IMR-90 (cell line): ENCODE measurements at regions not wholly inside any gene's neighbourhood (a gene's known extent, or its start where the extent isn't known, plus 50 kb on each side); places are given as distances from the start of the nearest gene placed in this dataset.

Source experiments
- ATAC-seq: fragments of 200-7000 bp; cut with Tn5 transposase; 2 replicates; pipeline ENCODE4 v1.9.1; 2020; ENCODE audit warnings: low read depth, mild to moderate bottlenecking, moderate library complexity
- BruUV-seq: library from RNA; stranded (reverse); fragments of 400-500 nt; replicated peaks from 2 replicates; lab custom pipeline; 2021; lab: Mats Ljungman, UMichigan
- CTCF ChIA-PET: fragments of 300-600 bp; formaldehyde crosslinking; extraction: SDS; loops from one replicate; lab custom pipeline; 2021; ENCODE audit warnings: antibody characterized with exemption; lab: Yijun Ruan, JAX
- POLR2A ChIA-PET: fragments of 300-600 bp; sonication (Branson Sonifier 250); formaldehyde crosslinking; loops from one replicate; lab custom pipeline; 2022; ENCODE audit warnings: antibody characterized with exemption; ENCODE audit not compliant: unreplicated experiment; lab: Charles Lee
- DNase-seq: peaks from one replicate; pipeline ENCODE4 v3.0.0; 2013
- H2AFZ ChIP-seq: replicated peaks from 2 replicates; pipeline ENCODE3; 2013; ENCODE audit warnings: low read length, mild to moderate bottlenecking; ENCODE audit not compliant: poor library complexity
- H2AK5ac ChIP-seq: 2 replicates; pipeline ENCODE4 v1.6.1; 2013; ENCODE audit warnings: low read depth, low read length, inconsistent platforms
- H2AK9ac ChIP-seq: replicated peaks from 2 replicates; pipeline ENCODE3; 2013; ENCODE audit warnings: mild to moderate bottlenecking, low read depth, low read length, moderate library complexity; ENCODE audit not compliant: poor library complexity
- H2BK120ac ChIP-seq: 2 replicates; pipeline ENCODE4 v1.6.1; 2013; ENCODE audit warnings: low read depth, low read length, inconsistent platforms
- H2BK15ac ChIP-seq: 3 replicates; pipeline ENCODE4 v1.6.1; 2013; ENCODE audit warnings: low read depth, low read length, inconsistent platforms
- H2BK20ac ChIP-seq: 2 replicates; pipeline ENCODE4 v1.6.1; 2013; ENCODE audit warnings: low read depth, mild to moderate bottlenecking, inconsistent platforms, low read length, moderate library complexity
- H2BK5ac ChIP-seq: 2 replicates; pipeline ENCODE4 v1.6.1; 2013; ENCODE audit warnings: mild to moderate bottlenecking, low read depth, low read length, inconsistent platforms; ENCODE audit not compliant: poor library complexity, severe bottlenecking
- H3K14ac ChIP-seq: replicated peaks from 2 replicates; pipeline ENCODE4 v1.6.1; 2013; ENCODE audit warnings: low read depth, low read length, inconsistent platforms
- H3K18ac ChIP-seq: 2 replicates; pipeline ENCODE4 v1.6.1; 2013; ENCODE audit warnings: low read depth, low read length, control low read depth
- H3K23ac ChIP-seq: 2 replicates; pipeline ENCODE4 v1.6.1; 2013; ENCODE audit warnings: low read depth, low read length, inconsistent platforms
- H3K27ac ChIP-seq: 2 replicates; pipeline ENCODE4 v1.5.1; 2013; ENCODE audit warnings: mild to moderate bottlenecking, control low read depth, low read length; ENCODE audit not compliant: insufficient read depth
- H3K27me3 ChIP-seq: 2 replicates; pipeline ENCODE4 v1.6.1; 2013; ENCODE audit warnings: low read length; ENCODE audit not compliant: control insufficient read depth, insufficient read depth
- H3K36me3 ChIP-seq: 2 replicates; pipeline ENCODE4 v1.6.1; 2013; ENCODE audit warnings: low read length, mixed read lengths; ENCODE audit not compliant: control insufficient read depth, insufficient read depth
- H3K4ac ChIP-seq: 2 replicates; pipeline ENCODE4 v1.6.1; 2013; ENCODE audit warnings: low read depth, low read length, inconsistent platforms
- H3K4me1 ChIP-seq: 2 replicates; pipeline ENCODE4 v1.6.1; 2013; ENCODE audit warnings: low read length, mixed read lengths; ENCODE audit not compliant: control insufficient read depth, insufficient read depth
- H3K4me2 ChIP-seq: 2 replicates; pipeline ENCODE4 v1.6.1; 2013; ENCODE audit warnings: low read depth, mild to moderate bottlenecking, control low read depth, low read length, moderate library complexity
- H3K4me3 ChIP-seq: 2 replicates; pipeline ENCODE4 v1.5.1; 2013; ENCODE audit warnings: low read depth, mild to moderate bottlenecking, control low read depth, low read length, moderate library complexity; ENCODE audit not compliant: insufficient read depth
- H3K56ac ChIP-seq: 2 replicates; pipeline ENCODE4 v1.6.1; 2013; ENCODE audit warnings: low read length, inconsistent platforms; ENCODE audit not compliant: insufficient read depth; ENCODE audit errors: extremely low read depth
- H3K79me1 ChIP-seq, 2 experiments: 2 replicates each; pipeline ENCODE4 v1.6.1; 2013; ENCODE audit warnings: low read length in 2 of 2, inconsistent platforms in 1 of 2, low read depth in 1 of 2
- H3K9ac ChIP-seq: 2 replicates; pipeline ENCODE4 v1.6.1; 2013; ENCODE audit warnings: low read depth, low read length, control low read depth
- H3K9me1 ChIP-seq: 2 replicates; pipeline ENCODE4 v1.6.1; 2013; ENCODE audit warnings: low read length, inconsistent platforms; ENCODE audit not compliant: insufficient read depth
- H3K9me3 ChIP-seq: 2 replicates; pipeline ENCODE4 v1.6.1; 2013; ENCODE audit warnings: low read length; ENCODE audit not compliant: control insufficient read depth, insufficient read depth
- H4K20me1 ChIP-seq: 2 replicates; pipeline ENCODE4 v1.6.1; 2013; ENCODE audit warnings: low read length, inconsistent platforms; ENCODE audit not compliant: insufficient read depth
- H4K5ac ChIP-seq: 2 replicates; pipeline ENCODE4 v1.6.1; 2013; ENCODE audit warnings: mild to moderate bottlenecking, low read depth, low read length, control low read depth
- H4K8ac ChIP-seq, 2 experiments: 2 replicates each; pipeline ENCODE4 v1.6.1; 2013; ENCODE audit warnings: low read depth in 2 of 2, low read length in 2 of 2, control low read depth in 1 of 2, inconsistent platforms in 1 of 2
- H4K91ac ChIP-seq: 2 replicates; pipeline ENCODE4 v1.6.1; 2013; ENCODE audit warnings: low read depth, low read length, inconsistent platforms; ENCODE audit not compliant: insufficient read depth
- BHLHE40 ChIP-seq: fragments of 150-350 bp; IDR thresholded peaks from 2 replicates; pipeline ENCODE4 v1.6.1; 2016; ENCODE audit warnings: mild to moderate bottlenecking, low read depth, low read length
- CEBPB ChIP-seq: IDR thresholded peaks from 2 replicates; pipeline ENCODE4 v1.6.1; 2012; ENCODE audit warnings: low read depth, low read length, improper control_type of control experiment
- CHD1 ChIP-seq: IDR thresholded peaks from 2 replicates; pipeline ENCODE4 v1.6.1; 2012; ENCODE audit warnings: low read depth, low read length, improper control_type of control experiment
- FOS ChIP-seq: fragments of 150-350 bp; IDR thresholded peaks from 2 replicates; pipeline ENCODE4 v1.6.1; 2016; ENCODE audit warnings: low read depth, low read length
- MAFK ChIP-seq: IDR thresholded peaks from 2 replicates; pipeline ENCODE4 v1.6.1; 2012; ENCODE audit warnings: low read depth, low read length, improper control_type of control experiment
- MAZ ChIP-seq: IDR thresholded peaks from 2 replicates; pipeline ENCODE4 v1.6.1; 2012; ENCODE audit warnings: low read depth, mild to moderate bottlenecking, low read length, improper control_type of control experiment, moderate library complexity, borderline replicate concordance
- MXI1 ChIP-seq: IDR thresholded peaks from 2 replicates; pipeline ENCODE4 v1.6.1; 2012; ENCODE audit warnings: low read depth, mild to moderate bottlenecking, low read length, moderate library complexity, borderline replicate concordance
- NFE2L2 ChIP-seq: fragments of 150-350 bp; IDR thresholded peaks from 2 replicates; pipeline ENCODE4 v1.6.1; 2016; ENCODE audit warnings: low read depth, mild to moderate bottlenecking, low read length
- POLR2A ChIP-seq: IDR thresholded peaks from 2 replicates; pipeline ENCODE4 v1.6.1; 2012; ENCODE audit warnings: mild to moderate bottlenecking, low read depth, low read length
- RAD21 ChIP-seq: IDR thresholded peaks from 2 replicates; pipeline ENCODE4 v1.6.1; 2012; ENCODE audit warnings: low read length, improper control_type of control experiment
- RCOR1 ChIP-seq: IDR thresholded peaks from 2 replicates; pipeline ENCODE4 v1.6.1; 2012; ENCODE audit warnings: mild to moderate bottlenecking, low read length, improper control_type of control experiment; ENCODE audit not compliant: insufficient replicate concordance
- RFX5 ChIP-seq: IDR thresholded peaks from 2 replicates; pipeline ENCODE4 v1.8.0; 2012; ENCODE audit warnings: low read depth, mild to moderate bottlenecking, low read length, moderate library complexity
- SMC3 ChIP-seq: fragments of 150-350 bp; IDR thresholded peaks from 2 replicates; pipeline ENCODE4 v1.6.1; 2016; ENCODE audit warnings: low read depth, mild to moderate bottlenecking, antibody characterized with exemption, low read length, moderate library complexity
- whole genome bisulfite sequencing, 2 experiments: methylation state at CpG; one replicate each; pipeline versions ENCODE4 v1.1.5 to v1.1.7; 2013; ENCODE audit warnings: missing lambda C conversion rate in 2 of 2; ENCODE audit not compliant: insufficient read length in 1 of 2; ENCODE audit errors: extremely low coverage in 2 of 2; 5-methylcytosine and 5-hydroxymethylcytosine counted together
- dilution Hi-C: fragments of 300-500 bp; cut with HindIII; formaldehyde crosslinking; loops from one replicate; pipeline ENCODE4 v1.14.3; 2018; ENCODE audit warnings: low sequenced_read_pairs; ENCODE audit not compliant: unreplicated experiment
- in situ Hi-C: fragments of 300-500 bp; cut with MboI; formaldehyde crosslinking; loops from 3 replicates; pipeline ENCODE4 v1.14.3; 2019; ENCODE audit warnings: low sequenced_read_pairs, inconsistent platforms, mixed read lengths
- intact Hi-C: fragments of 100-400 bp; cut with micrococcal nuclease; formaldehyde crosslinking; loops from 2 replicates; pipeline ENCODE4 v1.10.0; 2022
- TF ChIP-seq, protein P1 (sequence below): fragments of 150-350 bp; IDR thresholded peaks from 2 replicates; pipeline ENCODE4 v1.6.1; 2017; ENCODE audit warnings: mild to moderate bottlenecking, antibody characterized with exemption, low read length, low read depth
- TF ChIP-seq, protein P2 (sequence below): conservative IDR thresholded peaks from 2 replicates; pipeline ENCODE4 v1.5.1; 2012; ENCODE audit warnings: mild to moderate bottlenecking, low read depth, low read length, improper control_type of control experiment
- TF ChIP-seq, protein P3 (sequence below): fragments of 150-350 bp; IDR thresholded peaks from 2 replicates; pipeline ENCODE4 v1.6.1; 2016; ENCODE audit warnings: low read depth, mild to moderate bottlenecking, low read length, moderate library complexity, borderline replicate concordance

DNA sequence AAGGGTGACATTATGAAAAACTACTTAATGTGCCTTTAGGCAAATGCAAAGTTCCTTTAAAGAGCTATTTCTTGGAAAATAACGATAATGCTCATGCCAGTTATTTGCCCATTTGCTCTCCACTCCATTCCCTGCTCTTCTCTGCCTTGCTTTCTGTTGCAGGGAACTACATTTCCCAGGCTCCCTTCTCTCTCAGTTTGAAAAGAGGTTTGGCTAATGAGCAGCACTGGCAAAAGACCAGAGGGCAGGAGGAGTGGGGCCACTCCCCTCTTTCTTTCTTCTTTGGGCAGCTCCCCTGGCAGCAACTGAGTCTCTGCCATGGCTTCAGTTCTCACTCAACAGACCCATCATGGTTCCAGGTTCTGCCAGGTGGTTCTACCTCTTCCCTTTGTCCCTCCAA is 130.5 kb downstream of the RWDD3 start:
- H3K9ac ChIP-seq = no peak overlapping the region

More for the DNA sequence above, 130.5 kb downstream of the RWDD3 start:
- no peaks in the 10 kb centered on the region for H3K9me3 ChIP-seq
- H3K36me3 ChIP-seq = no peaks in the 10 kb centered on the region
- no peak overlapping the region for H2BK15ac ChIP-seq
- H2BK20ac ChIP-seq = no peak overlapping the region
- intact Hi-C loops = no loop called here
- ChIA-PET CTCF (no interaction called here), POLR2A (no interaction called here)
- H3K27me3 ChIP-seq = no peaks in the 10 kb centered on the region
- in situ Hi-C loops = no loop called here
- no peak overlapping the region for H4K91ac ChIP-seq
- H2BK5ac ChIP-seq = no peak overlapping the region
- no peak overlapping the region for H2AK5ac ChIP-seq
- H4K20me1 ChIP-seq = no peaks in the 10 kb centered on the region
- no peak overlapping the region for H3K4me2 ChIP-seq
- H2AFZ ChIP-seq = no peak overlapping the region
- no peaks in the 10 kb centered on the region for H3K79me1 ChIP-seq
- ATAC-seq (no peak), DNase-seq (no peak)
- no peak overlapping the region for H2BK120ac ChIP-seq
- H4K5ac ChIP-seq = no peak overlapping the region
- no peaks in the 10 kb centered on the region for H3K9me1 ChIP-seq
- no peak overlapping the region for H3K4ac ChIP-seq
- H3K27ac ChIP-seq = no peak overlapping the region
- dilution Hi-C loops = no loop called here
- TF ChIP-seq MXI1 = no peak
- TF ChIP-seq, protein P1, sequence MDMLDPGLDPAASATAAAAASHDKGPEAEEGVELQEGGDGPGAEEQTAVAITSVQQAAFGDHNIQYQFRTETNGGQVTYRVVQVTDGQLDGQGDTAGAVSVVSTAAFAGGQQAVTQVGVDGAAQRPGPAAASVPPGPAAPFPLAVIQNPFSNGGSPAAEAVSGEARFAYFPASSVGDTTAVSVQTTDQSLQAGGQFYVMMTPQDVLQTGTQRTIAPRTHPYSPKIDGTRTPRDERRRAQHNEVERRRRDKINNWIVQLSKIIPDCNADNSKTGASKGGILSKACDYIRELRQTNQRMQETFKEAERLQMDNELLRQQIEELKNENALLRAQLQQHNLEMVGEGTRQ = no peak
- TF ChIP-seq CHD1 = no peak
- no peak for TF ChIP-seq NFE2L2
- no peak for TF ChIP-seq MAZ
- TF ChIP-seq CEBPB = no peak
- TF ChIP-seq FOS = no peak
- TF ChIP-seq, protein P2, sequence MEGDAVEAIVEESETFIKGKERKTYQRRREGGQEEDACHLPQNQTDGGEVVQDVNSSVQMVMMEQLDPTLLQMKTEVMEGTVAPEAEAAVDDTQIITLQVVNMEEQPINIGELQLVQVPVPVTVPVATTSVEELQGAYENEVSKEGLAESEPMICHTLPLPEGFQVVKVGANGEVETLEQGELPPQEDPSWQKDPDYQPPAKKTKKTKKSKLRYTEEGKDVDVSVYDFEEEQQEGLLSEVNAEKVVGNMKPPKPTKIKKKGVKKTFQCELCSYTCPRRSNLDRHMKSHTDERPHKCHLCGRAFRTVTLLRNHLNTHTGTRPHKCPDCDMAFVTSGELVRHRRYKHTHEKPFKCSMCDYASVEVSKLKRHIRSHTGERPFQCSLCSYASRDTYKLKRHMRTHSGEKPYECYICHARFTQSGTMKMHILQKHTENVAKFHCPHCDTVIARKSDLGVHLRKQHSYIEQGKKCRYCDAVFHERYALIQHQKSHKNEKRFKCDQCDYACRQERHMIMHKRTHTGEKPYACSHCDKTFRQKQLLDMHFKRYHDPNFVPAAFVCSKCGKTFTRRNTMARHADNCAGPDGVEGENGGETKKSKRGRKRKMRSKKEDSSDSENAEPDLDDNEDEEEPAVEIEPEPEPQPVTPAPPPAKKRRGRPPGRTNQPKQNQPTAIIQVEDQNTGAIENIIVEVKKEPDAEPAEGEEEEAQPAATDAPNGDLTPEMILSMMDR = no peak
- TF ChIP-seq SMC3 = no peak
- TF ChIP-seq RCOR1 = no peak
- TF ChIP-seq MAFK = no peak
- TF ChIP-seq, protein P3, sequence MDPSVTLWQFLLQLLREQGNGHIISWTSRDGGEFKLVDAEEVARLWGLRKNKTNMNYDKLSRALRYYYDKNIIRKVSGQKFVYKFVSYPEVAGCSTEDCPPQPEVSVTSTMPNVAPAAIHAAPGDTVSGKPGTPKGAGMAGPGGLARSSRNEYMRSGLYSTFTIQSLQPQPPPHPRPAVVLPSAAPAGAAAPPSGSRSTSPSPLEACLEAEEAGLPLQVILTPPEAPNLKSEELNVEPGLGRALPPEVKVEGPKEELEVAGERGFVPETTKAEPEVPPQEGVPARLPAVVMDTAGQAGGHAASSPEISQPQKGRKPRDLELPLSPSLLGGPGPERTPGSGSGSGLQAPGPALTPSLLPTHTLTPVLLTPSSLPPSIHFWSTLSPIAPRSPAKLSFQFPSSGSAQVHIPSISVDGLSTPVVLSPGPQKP = no peak
- no peak for TF ChIP-seq RFX5
- TF ChIP-seq POLR2A = no peak
- TF ChIP-seq BHLHE40 = no peak
- TF ChIP-seq RAD21 = no peak
- no peak overlapping the region for H3K4me3 ChIP-seq
- H3K23ac ChIP-seq = no peak overlapping the region
- H3K14ac ChIP-seq = no peak overlapping the region
- H3K18ac ChIP-seq = no peak overlapping the region
- no TSS peak for BruUV-seq
- H4K8ac ChIP-seq = no peak overlapping the region
- H3K56ac ChIP-seq = no peak overlapping the region
- no peak overlapping the region for H2AK9ac ChIP-seq
- 20% methylated on average over 1 of the region's 1 CpG; no CpG with 5 or more reads in 1 of the 2 experiments for WGBS, 2 experiments
- H3K4me1 ChIP-seq = no peaks in the 10 kb centered on the region
